NCI-H2029 (cell line): ENCODE measurements at regions not wholly inside any gene's neighbourhood (a gene's known extent, or its start where the extent isn't known, plus 50 kb on each side); places are given as distances from the start of the nearest gene placed in this dataset.
A peak's percentile ranks its signal among the peaks of the same experiment; 100 is the strongest.

ENCODE experiments used
- DNase-seq: peaks from one replicate; lab custom pipeline; 2025; lab: John Stamatoyannopoulos, UW

DNA sequence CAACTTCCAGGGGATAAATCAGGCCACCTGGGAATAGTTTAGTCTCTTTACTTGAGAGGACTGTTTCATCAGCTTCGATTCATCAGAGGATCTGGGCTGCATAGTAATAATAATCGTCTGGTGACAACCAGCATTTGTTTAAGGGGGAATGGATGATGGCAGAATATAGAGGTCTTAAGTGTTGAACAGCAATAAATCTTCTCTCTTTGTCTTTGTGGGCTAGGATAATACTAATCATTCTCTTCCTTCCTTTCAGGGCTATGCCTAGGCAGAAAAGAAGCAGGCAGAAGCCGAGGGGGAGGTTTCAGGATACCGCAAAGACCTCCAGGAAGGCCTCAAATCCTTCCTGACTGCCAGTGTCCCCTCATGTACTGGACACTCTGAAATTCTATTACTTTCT, 150.4 kb upstream of the GAREM1 start:
- DNase-seq = no peak

DNA sequence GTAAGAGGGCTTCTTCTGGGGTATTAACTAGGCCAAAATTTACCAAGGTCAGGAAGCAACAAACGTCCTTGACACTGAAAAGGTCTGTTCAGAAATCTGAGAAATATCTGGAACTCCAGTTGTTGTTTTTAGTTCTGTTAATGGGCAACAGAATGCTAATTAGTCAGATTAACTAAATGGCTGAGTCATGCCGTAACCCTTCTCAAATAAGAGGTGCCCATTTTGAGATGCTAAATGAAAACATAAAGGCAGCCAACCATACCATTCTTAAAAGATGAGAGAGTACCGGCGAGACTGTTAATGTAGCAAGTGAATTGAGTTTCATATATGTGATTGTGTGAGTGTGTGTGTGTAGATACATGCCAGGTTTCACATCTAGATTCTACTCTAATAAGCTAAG, 147.9 kb upstream of the GAREM1 start:
- DNase-seq = no peak

DNA sequence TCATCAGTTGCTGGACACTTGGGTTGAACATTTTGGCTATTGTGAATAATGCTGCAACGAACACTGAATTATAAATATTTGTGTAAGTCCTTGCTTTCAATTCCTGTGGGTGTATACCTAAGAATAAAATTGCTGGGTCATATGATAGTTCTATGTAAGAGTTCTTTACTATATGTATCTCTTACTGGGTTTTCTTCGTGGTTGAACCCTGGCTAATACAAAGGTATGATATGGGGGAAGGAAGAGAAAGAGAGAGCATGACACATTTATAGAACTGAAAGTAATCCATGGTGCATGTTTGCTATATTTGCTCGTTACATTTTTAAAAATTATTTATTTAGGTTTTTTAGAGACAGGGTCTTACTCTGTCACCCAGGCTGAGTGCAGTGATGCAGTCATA, 143.1 kb upstream of the GAREM1 start:
- DNase-seq = no peak

DNA sequence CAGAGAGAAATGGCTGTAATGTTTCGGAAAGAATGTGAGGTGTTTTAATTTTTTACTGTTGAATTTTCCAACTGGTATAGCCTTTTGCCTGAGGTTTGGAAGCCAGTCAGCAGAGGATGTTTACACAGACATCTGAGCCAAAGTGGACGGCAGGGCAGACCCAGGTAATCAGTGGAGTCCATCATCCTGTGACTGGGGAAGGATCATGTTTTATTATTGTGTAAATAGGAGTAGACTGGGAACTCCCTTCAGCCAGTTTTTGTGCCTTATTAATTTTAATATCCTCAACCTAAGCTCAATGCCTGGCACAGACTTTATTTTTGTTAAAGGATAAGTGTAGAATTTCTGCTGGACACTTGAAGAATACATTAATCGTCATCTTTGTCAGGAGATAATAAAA, 142.0 kb upstream of the GAREM1 start:
- DNase-seq = peak; percentile 87

DNA sequence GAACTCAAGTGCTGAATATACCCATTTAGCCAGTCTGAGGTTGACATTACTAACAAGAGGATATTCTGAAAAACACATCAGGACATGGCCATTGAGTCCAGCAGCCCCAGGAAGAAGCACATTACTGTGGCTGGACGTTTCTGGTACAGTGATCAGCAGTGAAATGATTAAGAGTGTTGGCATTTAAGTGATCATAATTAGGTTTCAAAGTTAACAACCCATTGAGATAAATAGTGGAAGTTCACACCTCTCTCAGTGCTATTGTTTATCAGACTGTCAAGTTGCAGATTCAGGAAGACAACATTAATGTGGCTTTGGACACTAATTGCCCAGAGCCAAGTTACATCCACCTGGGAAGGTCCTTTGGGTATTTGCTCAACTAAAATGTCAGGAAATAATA, 139.5 kb upstream of the GAREM1 start:
- DNase-seq = no peak

DNA sequence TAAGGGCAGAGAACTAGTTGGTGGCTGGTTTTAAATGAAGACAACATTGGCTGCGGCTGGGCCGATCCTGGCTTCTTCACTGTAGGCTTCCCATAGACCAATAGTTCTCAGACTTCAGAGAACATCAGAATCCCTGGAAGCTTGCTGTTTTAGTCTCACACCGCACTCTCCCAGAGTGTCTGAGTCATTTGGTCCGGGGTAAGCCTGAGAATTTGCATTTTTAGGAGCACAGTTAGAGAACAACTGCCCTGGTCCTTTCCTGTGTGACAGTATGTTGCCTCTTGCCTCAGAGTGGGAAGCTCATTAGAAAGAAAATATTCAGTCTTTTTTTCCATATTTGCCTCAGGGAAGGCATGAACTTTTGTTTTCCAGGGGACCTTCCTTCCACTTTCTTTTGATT, 137.1 kb upstream of the GAREM1 start:
- no peak for DNase-seq

DNA sequence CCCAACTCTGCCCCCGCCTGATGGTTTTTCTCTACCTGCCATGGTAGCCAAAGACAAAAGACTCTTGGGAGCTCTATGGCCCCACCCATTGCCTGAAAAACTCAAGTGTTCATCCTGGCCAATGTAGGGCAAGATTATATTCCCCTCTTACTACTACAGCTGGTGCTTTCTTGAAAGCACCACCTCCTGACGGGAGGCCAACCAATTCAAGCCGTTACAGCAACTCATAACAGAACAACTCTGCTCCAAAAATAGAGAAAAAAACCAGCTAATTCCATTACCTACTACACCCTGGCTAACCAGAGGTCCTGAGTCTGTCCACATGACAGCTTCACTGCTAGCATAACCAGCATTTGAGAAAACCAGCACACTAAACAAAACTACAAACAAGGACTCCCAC, 127.5 kb upstream of the GAREM1 start:
- no peak for DNase-seq

DNA sequence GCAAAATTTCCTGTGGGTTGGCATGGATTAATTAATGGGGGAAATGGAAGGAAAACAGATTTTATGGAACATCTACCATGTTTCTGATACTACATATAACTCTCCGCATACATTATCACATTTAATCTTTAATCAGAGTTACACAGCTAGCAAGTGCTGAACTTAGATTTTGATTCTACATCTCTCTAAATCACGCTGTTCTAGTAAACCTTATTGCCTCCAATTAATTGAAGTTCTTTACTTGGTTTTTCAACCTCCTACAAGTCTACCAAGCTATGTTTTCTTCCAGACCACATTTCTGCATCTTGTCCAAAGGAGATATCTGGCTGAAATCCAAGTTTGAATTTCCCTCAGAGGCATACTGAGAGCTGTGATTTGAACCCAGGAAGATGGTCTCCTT, 125.8 kb upstream of the GAREM1 start:
- no peak for DNase-seq

DNA sequence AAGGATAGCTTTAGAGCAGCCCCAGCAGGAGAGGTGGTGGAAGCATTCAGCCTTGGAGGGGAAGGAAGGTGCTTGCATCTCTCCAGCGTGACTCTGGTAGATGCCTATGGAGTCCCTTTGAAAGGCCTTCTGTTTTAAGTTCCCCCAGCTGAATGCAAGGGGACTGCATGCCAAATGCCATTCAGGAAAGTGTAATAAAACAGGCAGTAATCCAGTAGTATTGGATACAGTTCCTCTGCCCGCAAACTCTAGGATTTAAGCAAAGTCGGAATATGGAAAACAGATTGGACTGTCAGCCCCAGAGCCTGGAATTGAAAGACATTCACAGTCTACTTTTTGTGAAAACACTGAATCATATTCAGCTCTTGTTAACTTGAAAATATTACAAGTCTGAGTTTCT, 125.2 kb upstream of the GAREM1 start:
- no peak for DNase-seq

DNA sequence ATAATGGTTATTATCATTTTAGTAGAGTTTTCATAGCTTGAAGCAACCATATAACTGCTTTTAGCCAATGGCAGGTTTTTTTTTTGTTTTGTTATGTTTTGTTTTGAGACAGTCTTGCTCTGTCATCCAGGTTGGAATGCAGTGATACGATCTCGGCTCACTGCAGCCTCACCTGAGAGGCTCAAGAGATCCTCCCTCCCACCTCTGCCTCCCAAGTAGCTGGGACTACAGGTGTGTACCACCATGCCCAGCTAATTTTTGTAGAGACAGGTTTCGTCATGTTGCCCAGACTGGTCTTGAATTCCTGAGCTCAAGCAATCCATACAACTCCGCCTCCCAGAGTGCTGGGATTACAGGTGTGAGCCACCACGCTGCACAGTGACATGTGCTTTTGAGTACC, 117.5 kb upstream of the GAREM1 start:
- no peak for DNase-seq

DNA sequence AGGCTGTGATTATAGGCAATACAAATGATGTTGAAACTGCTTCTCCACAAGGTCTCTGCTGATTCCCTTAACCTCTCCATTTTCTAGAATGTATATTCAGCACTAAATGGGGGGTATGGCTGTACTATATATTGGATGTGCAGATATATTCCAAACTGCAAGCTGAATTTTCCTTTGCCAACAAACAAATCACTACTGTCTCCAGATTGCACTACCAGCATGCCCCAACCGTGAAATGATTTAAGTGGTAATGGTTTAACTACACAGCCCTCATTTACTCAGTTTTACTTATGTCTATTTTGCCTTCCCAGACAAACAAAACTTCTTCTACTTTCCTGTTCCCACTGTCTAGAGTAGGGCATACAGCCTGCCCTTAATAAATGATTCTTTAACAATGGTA, 112.7 kb upstream of the GAREM1 start:
- no peak for DNase-seq

DNA sequence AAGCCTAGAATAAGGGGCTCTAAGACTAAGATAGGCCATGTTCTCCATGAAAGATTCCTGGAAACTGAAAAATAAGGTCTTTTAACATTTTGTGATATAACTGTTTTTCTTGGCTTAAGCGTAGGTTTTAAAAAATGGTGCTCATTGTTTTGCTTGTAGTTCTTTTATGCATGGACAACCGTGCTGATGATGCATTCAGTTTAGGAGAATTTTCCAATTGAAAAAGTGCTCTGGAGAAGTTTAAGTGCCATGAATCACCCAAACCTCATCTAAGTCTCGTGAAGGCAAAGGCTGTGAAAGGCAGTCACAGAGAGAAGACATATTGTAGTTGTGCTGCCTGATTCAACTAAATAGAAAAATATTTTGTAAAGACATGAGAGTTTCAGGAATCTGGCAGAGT, 111.8 kb upstream of the GAREM1 start:
- DNase-seq = no peak

DNA sequence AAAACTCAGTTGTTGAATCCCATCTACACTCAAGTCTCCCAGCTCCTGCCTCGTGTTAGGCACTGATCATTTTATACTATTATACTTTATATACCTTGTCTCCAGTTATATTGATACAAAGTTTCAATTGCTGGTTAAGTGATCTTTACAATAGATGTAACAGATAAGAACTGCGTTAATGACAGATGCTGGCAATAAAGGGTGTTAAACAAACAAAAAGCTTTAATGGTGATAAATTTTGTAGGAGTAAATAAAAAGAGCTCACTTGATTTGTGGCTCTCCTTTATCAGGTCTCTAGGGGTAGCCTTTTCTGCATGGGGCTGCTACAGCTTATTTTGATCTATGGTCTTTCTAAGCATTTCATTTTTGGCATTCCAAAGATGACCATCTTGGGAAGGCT, 106.9 kb upstream of the GAREM1 start:
- DNase-seq = no peak

DNA sequence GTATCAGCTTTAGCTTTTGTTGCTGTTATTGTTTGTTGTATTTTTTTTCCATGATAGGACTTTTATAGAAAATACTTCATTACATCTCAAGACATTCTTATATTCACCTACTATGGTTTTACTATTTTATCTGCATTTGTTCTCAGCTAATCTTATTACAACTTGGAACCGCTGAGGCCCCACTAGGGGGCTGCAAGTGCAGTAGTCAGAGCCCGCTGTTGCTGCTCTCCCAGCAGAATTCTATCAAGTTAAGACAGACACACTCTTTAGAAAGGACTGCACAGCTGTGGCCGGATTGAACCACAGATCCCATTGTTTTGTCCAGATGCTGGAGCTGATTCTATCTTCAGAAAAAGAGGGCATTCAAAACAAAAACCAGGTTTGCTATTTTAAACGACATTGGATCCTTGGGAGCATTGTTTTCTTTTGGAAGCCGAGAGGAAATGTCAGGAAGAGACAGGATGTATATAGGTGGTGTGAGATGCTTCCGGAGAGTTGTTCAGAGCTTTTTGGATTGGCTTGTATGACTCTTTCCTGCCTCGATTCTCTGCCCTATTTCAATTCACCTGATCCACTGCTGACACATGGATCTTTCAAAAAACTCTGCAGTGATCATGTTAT, 105.7 kb upstream of the GAREM1 start:
- no peak for DNase-seq

DNA sequence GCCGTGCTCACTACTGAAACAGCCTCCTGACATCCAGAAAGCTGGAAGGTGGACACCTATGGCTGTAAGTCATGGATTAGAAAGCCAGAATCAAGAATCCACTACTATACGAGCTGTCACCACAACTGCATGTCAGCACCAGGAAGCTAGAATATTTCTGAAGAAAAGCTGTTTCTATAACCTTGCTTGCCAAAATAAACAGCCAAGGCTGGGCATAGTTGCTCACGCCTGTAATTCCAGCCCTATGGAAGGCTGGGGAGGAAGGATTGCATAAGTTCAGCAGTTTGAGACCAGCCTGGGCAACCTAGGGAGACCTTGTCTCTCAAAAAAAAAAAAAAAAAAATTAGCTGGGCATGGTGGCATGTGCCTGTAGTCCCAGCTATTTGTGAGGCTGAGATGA, 96.3 kb upstream of the GAREM1 start:
- no peak for DNase-seq

DNA sequence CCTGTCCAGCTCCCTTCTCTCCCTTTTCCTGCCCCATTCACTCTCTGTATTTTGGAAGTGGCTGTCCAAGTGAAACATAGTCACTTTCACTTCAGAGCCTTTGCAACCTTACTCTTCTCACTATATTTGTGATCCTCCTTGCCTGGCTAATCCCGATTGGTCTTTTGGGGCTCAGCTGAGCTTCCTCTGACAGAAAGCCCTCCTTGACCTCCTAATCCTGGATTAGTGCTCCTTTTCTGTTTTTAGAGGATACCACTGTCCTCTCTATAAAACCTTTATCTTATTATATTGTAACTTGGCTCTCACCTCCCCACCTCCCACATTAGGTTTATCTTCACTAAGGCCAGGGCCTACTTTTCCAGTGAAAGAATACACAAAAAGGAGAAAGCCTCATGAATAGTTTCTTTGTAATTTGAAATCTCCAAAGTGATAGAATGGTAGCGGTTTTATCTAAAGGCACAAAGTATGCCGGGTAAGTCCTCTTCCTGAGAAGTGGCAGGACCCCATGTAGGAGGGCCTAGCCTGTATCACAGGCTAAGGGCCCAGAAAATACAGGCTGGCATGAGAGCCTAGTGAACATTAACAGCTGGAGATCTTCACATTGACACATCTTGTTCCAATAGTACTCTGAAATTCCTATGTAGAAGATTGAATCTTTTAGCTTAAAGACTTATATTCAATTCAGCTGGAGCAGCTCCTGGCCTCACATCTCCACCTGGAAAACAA, 83.1 kb upstream of the GAREM1 start:
- no peak for DNase-seq

DNA sequence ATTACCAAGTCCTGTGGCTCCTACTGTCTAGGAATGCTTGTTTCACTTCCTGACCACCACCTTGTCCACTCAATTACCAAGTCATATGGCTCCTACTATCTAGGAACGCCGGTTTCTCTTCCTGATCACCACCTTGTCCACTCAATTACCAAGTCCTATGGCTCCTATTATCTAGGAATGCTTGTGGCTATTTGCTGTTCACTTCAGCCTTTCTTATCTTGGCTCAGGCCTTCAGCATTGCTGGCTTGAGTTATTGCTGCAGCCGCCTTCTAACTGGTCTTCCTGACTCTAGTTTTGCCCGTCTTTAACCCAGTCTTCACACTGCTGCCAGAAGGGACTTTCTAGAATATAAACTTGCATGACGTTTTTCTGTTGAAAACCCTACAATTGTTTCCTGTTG, 82.5 kb upstream of the GAREM1 start:
- no peak for DNase-seq

DNA sequence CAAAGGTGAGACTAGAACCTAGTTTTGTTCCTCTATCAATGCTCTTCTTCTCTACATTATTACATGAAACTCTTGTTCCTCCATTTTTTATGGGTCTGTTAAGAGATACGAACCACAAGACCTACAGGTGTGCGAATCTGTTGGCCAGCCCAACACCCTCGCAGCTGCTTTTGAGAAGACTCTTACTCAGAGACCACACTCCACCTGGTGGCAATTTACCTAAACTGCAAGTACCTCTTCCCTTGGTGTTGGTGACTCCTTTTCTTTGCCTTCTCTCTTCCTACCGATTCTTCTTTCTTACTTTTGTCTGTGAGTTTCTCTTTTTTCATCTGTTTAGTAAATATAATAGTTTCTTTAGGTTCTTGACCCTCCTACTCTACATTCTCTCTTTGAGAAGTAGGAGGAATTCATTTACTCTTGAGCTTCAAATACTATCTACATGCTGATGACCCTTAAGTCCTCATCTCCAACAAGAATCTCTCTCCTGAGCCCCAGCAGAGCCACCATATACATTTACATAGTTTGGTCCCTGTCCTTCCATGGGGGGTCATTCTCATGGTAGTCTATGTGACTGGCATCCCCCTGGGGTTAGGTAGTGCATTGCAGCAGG, 81.8 kb upstream of the GAREM1 start:
- peak; percentile 73 for DNase-seq

DNA sequence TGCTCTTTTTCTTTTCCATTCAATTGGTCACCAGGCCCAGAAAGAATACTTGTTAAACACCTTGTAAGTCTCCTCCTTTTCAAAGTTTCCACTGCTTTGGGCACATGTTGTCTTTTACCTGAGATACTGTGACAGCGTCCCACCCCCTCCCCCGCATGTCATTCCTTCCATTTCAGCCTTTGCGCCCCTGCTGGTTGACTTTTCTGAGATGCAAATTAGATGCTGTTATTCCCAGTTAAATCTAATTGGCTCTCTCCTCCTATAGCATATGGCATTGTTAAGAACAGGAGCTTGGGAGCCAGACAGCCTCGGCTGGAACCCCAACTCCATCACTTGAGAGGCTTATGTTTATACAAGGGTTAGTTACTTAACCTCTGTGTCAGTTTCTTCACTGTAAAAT, 80.3 kb upstream of the GAREM1 start:
- no peak for DNase-seq

DNA sequence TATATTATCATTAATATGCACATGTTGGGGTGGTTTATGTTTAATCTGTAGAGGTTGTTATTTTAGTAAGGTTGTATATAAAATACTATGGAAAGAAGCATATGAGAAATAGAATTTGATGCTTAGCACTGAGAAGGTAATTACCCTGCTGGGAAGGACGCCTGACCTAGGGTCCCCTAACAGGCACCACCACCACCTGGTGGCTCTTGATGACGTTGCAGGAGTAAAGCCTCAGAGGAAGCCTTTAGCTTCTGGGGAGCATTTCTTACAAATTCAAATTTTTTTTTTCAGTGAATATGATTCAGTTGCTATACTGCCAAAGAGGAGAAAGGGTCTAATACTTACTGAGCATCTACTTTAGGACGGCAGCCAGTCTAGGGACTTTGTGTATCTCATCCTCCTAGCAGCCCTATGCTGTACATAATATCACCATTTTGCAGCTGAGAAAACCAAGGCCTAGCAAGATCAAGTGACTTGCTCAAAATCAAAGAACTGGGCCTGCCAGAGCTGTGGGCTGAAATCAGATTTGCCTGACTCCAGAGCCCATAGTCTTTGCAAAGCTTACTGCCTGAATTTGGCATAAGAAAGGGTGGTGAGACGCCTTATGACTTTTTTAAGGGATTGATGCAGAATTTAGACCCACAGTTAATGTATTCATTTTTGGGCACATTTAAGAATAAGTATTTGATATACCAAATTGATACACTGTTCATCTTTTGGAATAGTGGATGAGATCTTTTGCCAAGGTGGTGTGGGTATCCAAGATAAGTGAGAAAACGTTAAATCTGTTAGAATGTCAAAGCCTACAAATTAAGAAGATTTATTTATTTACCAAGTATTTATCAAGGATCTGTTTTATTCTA, 78.8 kb upstream of the GAREM1 start:
- peak; percentile 51 for DNase-seq

DNA sequence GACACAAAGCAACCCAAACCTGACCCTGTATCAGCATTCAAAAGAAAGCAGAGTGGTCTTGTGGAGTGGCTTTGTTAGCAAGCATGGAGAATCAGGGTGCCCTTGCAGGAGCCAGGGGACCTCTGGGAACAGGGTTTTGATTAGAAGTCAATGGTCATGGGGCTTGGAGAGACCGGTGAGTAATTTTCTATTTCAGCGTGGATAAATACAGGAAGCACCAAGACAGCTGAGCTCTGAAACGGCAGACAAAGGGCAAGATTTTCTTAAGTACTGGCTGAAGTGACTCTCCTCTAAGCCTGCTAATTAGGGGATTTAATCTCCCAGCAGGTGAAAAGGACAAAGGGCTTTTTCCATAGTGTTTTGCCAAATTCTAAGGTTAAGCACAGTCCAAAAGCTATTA, 78.0 kb upstream of the GAREM1 start:
- DNase-seq = peak; percentile 77

DNA sequence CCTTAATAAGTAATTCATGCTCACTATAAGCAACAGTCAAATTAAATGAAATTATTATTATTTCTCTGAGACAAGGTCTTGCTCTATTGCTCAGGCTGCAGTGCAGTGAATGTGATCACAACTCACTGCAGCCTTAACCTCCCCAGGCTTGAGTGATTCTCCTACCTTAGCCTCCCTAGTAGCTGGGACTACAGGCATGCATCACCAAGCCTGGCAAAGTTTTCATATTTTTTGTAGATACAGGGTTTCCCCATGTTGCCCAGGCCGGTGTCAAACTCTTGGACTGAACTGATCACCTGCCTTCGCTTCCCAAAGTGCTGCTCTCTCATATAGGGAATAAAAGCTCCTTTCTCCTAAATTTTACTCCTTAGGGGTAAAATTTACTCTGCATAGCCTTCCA, 74.9 kb upstream of the GAREM1 start:
- DNase-seq = no peak

DNA sequence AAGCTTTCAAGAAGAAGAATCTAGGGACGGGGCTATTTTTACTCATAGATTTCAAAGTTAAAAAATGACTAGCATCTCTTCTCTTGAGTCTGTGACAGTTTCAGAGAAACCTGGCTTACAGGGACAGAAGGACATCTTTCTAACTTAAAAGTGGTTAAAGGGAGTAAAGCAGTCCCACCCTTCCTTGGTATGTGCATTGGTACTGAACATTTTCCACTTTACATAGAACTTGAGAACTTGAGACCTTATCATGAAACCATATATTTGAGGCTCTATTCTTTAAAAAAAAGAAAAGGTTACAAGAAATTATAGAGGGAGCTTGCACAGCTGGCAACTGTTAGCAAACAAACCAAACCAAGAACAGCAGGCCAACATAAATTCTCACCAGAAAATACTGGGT, 73.4 kb upstream of the GAREM1 start:
- no peak for DNase-seq
